Adrenal gland (tissue), 9 donors: ENCODE measurements at regions not wholly inside any gene's neighbourhood (a gene's known extent, or its start where the extent isn't known, plus 50 kb on each side); places are given as distances from the start of the nearest gene placed in this dataset.

Experiments used
- DNase-seq, 7 donors: peaks; one replicate each; pipeline ENCODE4 v3.0.0-alpha.2; 2019 to 2020
- H3K27ac ChIP-seq, 5 donors: fragments of 200-600 bp; sonication (generic) in 4 of 5; 1 replicate in 3 of 5; 2 replicates in 2 of 5; pipeline versions ENCODE4 v1.5.1 to v1.8.0; 2016 to 2020; ENCODE audit warnings: mild to moderate bottlenecking in 1 of 5
- H3K27me3 ChIP-seq: fragments of 200-600 bp; 2 replicates; pipeline ENCODE4 v1.8.0; 2021
- H3K36me3 ChIP-seq, 2 donors: fragments of 200-600 bp; replicated peaks in 1 of 2; 1 replicate in 1 of 2; 2 replicates in 1 of 2; pipeline versions ENCODE4 v1.5.1 to v1.8.0; 2018 to 2022
- H3K4me1 ChIP-seq, 2 donors: fragments of 200-600 bp; replicated peaks in 1 of 2; 1 replicate in 1 of 2; 2 replicates in 1 of 2; pipeline versions ENCODE4 v1.5.1 to v1.8.0; 2018 to 2021
- H3K4me3 ChIP-seq, 4 donors: fragments of 200-600 bp; sonication (generic) in 3 of 4; one replicate each; pipeline ENCODE4 v1.5.1; 2016 to 2018
- H3K9me3 ChIP-seq, 3 donors: fragments of 200-600 bp; sonication (generic) in 1 of 3; replicated peaks in 1 of 3; 1 replicate in 2 of 3; 2 replicates in 1 of 3; pipeline versions ENCODE4 v1.5.1 to v1.8.0; 2016 to 2021
- POLR2A ChIP-seq, 2 donors: fragments of 450-650 bp; IDR thresholded peaks; one replicate each; pipeline ENCODE4 v1.6.1; 2017; ENCODE audit warnings: antibody characterized with exemption in 2 of 2, mild to moderate bottlenecking in 2 of 2, moderate library complexity in 1 of 2
- WGBS, 4 donors: extraction: QIAGEN DNeasy Blood & Tissue Kit in 2 of 4; methylation state at CpG; one replicate each; pipeline versions ENCODE4 v1.1.5 to v1.1.7; 2013 to 2017; 5-methylcytosine and 5-hydroxymethylcytosine counted together
- intact Hi-C, 2 donors: fragments of 100-400 bp; cut with DNase I; formaldehyde crosslinking; loops; one replicate each; pipeline versions ENCODE4 v1.14.1 to v1.15.0; 2022 to 2023
- TF ChIP-seq, protein P1 (sequence below), 6 experiments: fragments of 450-650 bp in 4 of 6; fragments of 200-600 bp in 2 of 6; sonication (generic) in 1 of 6; IDR thresholded peaks; 1 replicate in 5 of 6; 2 replicates in 1 of 6; pipeline versions ENCODE4 v1.5.1 to v1.8.0; 2016 to 2021; ENCODE audit warnings: antibody characterized with exemption in 6 of 6, mild to moderate bottlenecking in 2 of 6, moderate library complexity in 1 of 6
- donor health status: healthy with polysubstance abuse.
- donor health status: Bipolar disorder and iron deficiency.
- donor health status: DM: yes; HTN: yes; CAD: no.
- donor health status: DM: no; HTN: no; CAD: no.
- donor health status: DM: no; HTN: no; CAD: no.

GRCh38 chr13:100898431-100898830, 223.8 kb upstream of the TMTC4 start:
- WGBS, 4 donors: 48 to 66% (median 55%) methylated on average over 1 of the region's 1 CpG
- no peaks in the 10 kb centered on the region for H3K27me3 ChIP-seq
- DNase-seq: no peak
- TF ChIP-seq, protein P1, sequence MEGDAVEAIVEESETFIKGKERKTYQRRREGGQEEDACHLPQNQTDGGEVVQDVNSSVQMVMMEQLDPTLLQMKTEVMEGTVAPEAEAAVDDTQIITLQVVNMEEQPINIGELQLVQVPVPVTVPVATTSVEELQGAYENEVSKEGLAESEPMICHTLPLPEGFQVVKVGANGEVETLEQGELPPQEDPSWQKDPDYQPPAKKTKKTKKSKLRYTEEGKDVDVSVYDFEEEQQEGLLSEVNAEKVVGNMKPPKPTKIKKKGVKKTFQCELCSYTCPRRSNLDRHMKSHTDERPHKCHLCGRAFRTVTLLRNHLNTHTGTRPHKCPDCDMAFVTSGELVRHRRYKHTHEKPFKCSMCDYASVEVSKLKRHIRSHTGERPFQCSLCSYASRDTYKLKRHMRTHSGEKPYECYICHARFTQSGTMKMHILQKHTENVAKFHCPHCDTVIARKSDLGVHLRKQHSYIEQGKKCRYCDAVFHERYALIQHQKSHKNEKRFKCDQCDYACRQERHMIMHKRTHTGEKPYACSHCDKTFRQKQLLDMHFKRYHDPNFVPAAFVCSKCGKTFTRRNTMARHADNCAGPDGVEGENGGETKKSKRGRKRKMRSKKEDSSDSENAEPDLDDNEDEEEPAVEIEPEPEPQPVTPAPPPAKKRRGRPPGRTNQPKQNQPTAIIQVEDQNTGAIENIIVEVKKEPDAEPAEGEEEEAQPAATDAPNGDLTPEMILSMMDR (IDR thresholded peaks at IDR 0.05): no peak
- TF ChIP-seq POLR2A (IDR thresholded peaks at IDR 0.05): no peak
- H3K4me3 ChIP-seq: no peak overlapping the region
- no peak overlapping the region for H3K27ac ChIP-seq
- H3K9me3 ChIP-seq: no peaks in the 10 kb centered on the region
- no peaks in the 10 kb centered on the region for H3K36me3 ChIP-seq
- intact Hi-C loops: no loop called here
- H3K4me1 ChIP-seq: no peaks in the 10 kb centered on the region

DNA sequence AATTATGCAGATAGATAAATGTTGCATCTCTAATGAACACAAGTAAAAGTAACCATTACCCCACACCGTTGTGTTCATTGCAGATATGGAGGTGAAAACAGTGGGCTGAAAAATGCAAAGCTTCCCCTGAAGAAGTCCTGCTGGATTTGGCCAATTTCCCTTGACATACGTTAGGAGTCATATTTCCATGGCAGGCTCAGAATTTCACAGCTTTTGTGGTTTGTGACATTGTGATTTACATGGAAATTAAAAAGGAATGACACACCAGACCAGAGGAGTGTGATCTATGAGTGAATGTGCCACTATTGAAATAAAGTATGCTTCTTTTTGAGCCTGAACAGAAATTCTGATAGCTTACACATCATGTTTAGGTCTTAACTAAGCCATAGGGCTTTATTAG, 221.1 kb upstream of the TMTC4 start:
- no peak overlapping the region for H3K27ac ChIP-seq
- intact Hi-C loops: no loop called here
- TF ChIP-seq, protein P1 (IDR thresholded peaks at IDR 0.05): no peak
- TF ChIP-seq POLR2A (IDR thresholded peaks at IDR 0.05): no peak
- no peaks in the 10 kb centered on the region for H3K4me1 ChIP-seq
- no peak overlapping the region for H3K4me3 ChIP-seq
- H3K9me3 ChIP-seq: no peaks in the 10 kb centered on the region
- no peak for DNase-seq
- H3K27me3 ChIP-seq: no peaks in the 10 kb centered on the region
- 30 to 41% (median 38%) methylated on average over 2 of the region's 2 CpGs for WGBS, 4 donors
- H3K36me3 ChIP-seq: no peaks in the 10 kb centered on the region

GRCh38 chr13:100892981-100893380, 218.4 kb upstream of the TMTC4 start:
- 39 to 50% (median 46%) methylated on average over 2 of the region's 2 CpGs for WGBS, 4 donors
- intact Hi-C loops: no loop called here
- H3K9me3 ChIP-seq: no peaks in the 10 kb centered on the region
- no peaks in the 10 kb centered on the region for H3K36me3 ChIP-seq
- TF ChIP-seq, protein P1 (IDR thresholded peaks at IDR 0.05): no peak
- no peak for TF ChIP-seq POLR2A (IDR thresholded peaks at IDR 0.05)
- H3K27me3 ChIP-seq: no peaks in the 10 kb centered on the region
- H3K27ac ChIP-seq: no peak overlapping the region
- DNase-seq: no peak
- no peak overlapping the region for H3K4me3 ChIP-seq
- no peaks in the 10 kb centered on the region for H3K4me1 ChIP-seq

DNA sequence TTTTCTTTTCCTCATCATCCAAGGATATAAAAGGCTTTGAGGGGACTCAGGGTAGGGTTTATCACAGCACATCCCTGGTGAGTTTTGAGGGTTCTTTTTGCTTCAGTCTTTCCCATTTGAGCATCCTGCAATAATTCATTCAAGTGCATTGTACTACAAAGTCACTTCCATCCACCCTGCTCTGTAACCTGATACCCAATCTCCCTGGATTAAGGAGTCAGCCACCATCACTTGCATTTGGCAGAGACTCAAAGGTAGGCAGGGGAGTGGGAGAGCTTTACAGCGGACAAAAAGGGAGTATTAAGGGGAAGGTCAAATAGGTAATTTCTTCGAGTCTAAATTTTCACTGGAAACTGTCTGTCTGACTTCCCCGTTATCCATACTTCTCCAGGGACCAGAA, 216.1 kb upstream of the TMTC4 start:
- 71 to 85% (median 75%) methylated on average over 3 of the region's 3 CpGs for WGBS, 4 donors
- no peak overlapping the region for H3K27ac ChIP-seq
- no peaks in the 10 kb centered on the region for H3K9me3 ChIP-seq
- intact Hi-C loops: no loop called here
- H3K4me3 ChIP-seq: no peak overlapping the region
- DNase-seq: no peak
- TF ChIP-seq, protein P1 (IDR thresholded peaks at IDR 0.05): no peak
- no peak for TF ChIP-seq POLR2A (IDR thresholded peaks at IDR 0.05)
- no peaks in the 10 kb centered on the region for H3K27me3 ChIP-seq
- no peaks in the 10 kb centered on the region for H3K4me1 ChIP-seq
- H3K36me3 ChIP-seq: no peaks in the 10 kb centered on the region
